HCT116 (cell line): ENCODE measurements at regions not wholly inside any gene's neighbourhood (a gene's known extent, or its start where the extent isn't known, plus 50 kb on each side); places are given as distances from the start of the nearest gene placed in this dataset.

Source experiments
- RAD21 ChIP-seq: IDR thresholded peaks from 2 replicates; pipeline ENCODE4 v1.6.1; 2012; ENCODE audit warnings: low read depth, mild to moderate bottlenecking
- TF ChIP-seq, protein P1 (sequence below), 3 experiments: fragments of 200-600 bp in 1 of 3; sonication (generic) in 1 of 3; IDR thresholded peaks in 2 of 3; conservative IDR thresholded peaks in 1 of 3; 2 replicates each; pipeline ENCODE4 v1.5.1; 2012 to 2017; ENCODE audit warnings: low read depth in 2 of 3, low read length in 2 of 3, antibody characterized with exemption in 1 of 3, borderline replicate concordance in 1 of 3, control low read depth in 1 of 3, mild to moderate bottlenecking in 1 of 3, mixed read lengths in 1 of 3, mixed run types in 1 of 3, moderate library complexity in 1 of 3; ENCODE audit not compliant: insufficient read depth in 1 of 3

DNA sequence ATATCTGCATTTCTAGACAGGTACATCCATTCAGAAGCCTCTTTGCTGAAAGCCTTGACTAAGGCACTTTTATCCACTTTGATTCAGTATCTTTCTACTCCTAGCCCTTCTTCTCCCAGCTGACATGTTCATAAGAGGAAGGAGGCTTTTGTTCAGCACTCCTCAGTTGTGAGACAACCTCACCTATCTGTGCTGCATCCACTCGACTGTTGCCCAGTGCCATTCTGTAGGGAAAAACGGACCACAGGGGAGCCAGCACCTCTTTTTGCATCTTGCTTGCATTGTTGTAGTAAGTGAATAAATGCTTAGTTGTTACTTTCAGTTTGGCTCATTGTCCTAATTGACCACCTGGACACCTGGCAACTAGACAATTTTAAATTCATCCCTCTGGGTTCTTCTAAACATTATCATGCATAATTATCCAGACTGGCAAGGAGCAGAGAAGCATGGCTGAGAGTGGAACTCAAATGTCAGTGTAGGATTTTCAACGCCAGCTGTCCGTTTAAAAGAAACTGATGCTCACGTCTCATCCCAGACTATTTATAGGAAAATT lies 83.8 kb upstream of the BOD1L1 start:
- TF ChIP-seq, protein P1, sequence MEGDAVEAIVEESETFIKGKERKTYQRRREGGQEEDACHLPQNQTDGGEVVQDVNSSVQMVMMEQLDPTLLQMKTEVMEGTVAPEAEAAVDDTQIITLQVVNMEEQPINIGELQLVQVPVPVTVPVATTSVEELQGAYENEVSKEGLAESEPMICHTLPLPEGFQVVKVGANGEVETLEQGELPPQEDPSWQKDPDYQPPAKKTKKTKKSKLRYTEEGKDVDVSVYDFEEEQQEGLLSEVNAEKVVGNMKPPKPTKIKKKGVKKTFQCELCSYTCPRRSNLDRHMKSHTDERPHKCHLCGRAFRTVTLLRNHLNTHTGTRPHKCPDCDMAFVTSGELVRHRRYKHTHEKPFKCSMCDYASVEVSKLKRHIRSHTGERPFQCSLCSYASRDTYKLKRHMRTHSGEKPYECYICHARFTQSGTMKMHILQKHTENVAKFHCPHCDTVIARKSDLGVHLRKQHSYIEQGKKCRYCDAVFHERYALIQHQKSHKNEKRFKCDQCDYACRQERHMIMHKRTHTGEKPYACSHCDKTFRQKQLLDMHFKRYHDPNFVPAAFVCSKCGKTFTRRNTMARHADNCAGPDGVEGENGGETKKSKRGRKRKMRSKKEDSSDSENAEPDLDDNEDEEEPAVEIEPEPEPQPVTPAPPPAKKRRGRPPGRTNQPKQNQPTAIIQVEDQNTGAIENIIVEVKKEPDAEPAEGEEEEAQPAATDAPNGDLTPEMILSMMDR (IDR thresholded peaks at IDR 0.05 in 2 of 3, conservative IDR thresholded peaks at IDR 0.05 in 1 of 3; ENCODE audit: borderline replicate concordance in 1 of 3, insufficient read depth in 1 of 3, low read depth in 2 of 3, low read length in 2 of 3): no peak
- no peak for TF ChIP-seq RAD21
